Astrocyte (in vitro differentiated cells and primary cell): ENCODE measurements at regions not wholly inside any gene's neighbourhood (a gene's known extent, or its start where the extent isn't known, plus 50 kb on each side); places are given as distances from the start of the nearest gene placed in this dataset.

Experiments
- DNase-seq: peaks from one replicate; pipeline ENCODE4 v3.0.0-alpha.2; 2010; ENCODE audit warnings: low read depth
- FAIRE-seq: peaks from 2 replicates; lab custom pipeline; 2011; peaks lifted over from hg19 to GRCh38; lab: Jason Lieb, UNC
- H2AFZ ChIP-seq: 2 replicates; pipeline ENCODE4 v1.6.0; 2012; ENCODE audit warnings: low read depth, low read length, inconsistent platforms
- H3K27ac ChIP-seq: 2 replicates; pipeline ENCODE4 v1.5.1; 2011; ENCODE audit warnings: low read depth, low read length, inconsistent platforms
- H3K27me3 ChIP-seq: 2 replicates; pipeline ENCODE4 v1.6.0; 2011; ENCODE audit warnings: low read length, inconsistent platforms; ENCODE audit not compliant: insufficient read depth
- H3K36me3 ChIP-seq: 2 replicates; pipeline ENCODE4 v1.5.1; 2011; ENCODE audit warnings: low read length, inconsistent platforms; ENCODE audit not compliant: insufficient read depth
- H3K4me1 ChIP-seq: 2 replicates; pipeline ENCODE4 v1.5.1; 2011; ENCODE audit warnings: low read length, inconsistent platforms; ENCODE audit not compliant: insufficient read depth
- H3K4me2 ChIP-seq: 2 replicates; pipeline ENCODE4 v1.6.0; 2012; ENCODE audit warnings: low read length, inconsistent platforms
- H3K4me3 ChIP-seq: 2 replicates; pipeline ENCODE4 v1.5.1; 2011; ENCODE audit warnings: low read depth, mild to moderate bottlenecking, low read length, inconsistent platforms; ENCODE audit not compliant: insufficient read depth
- H3K79me2 ChIP-seq: 2 replicates; pipeline ENCODE4 v1.6.0; 2012; ENCODE audit warnings: mild to moderate bottlenecking, low read length, inconsistent platforms; ENCODE audit not compliant: insufficient read depth
- H3K9ac ChIP-seq: 2 replicates; pipeline ENCODE4 v1.6.0; 2012; ENCODE audit warnings: mild to moderate bottlenecking, low read length, inconsistent platforms
- H3K9me3 ChIP-seq: 2 replicates; pipeline ENCODE4 v1.5.1; 2012; ENCODE audit warnings: low read depth, mild to moderate bottlenecking, low read length, inconsistent platforms; ENCODE audit not compliant: insufficient read depth
- H4K20me1 ChIP-seq: 2 replicates; pipeline ENCODE4 v1.6.0; 2012; ENCODE audit warnings: low read length, inconsistent platforms; ENCODE audit not compliant: insufficient read depth
- H3K27ac Mint-ChIP-seq: one replicate; pipeline ENCODE4 v1.8.0; 2021; ENCODE audit warnings: mild to moderate bottlenecking, mixed read lengths; ENCODE audit not compliant: unreplicated experiment
- H3K27me3 Mint-ChIP-seq: one replicate; pipeline ENCODE4 v1.8.0; 2021; ENCODE audit warnings: low read depth, mixed read lengths; ENCODE audit not compliant: unreplicated experiment
- H3K36me3 Mint-ChIP-seq: one replicate; pipeline ENCODE4 v1.8.0; 2021; ENCODE audit warnings: low read depth, mixed read lengths; ENCODE audit not compliant: unreplicated experiment
- H3K4me1 Mint-ChIP-seq: one replicate; pipeline ENCODE4 v1.8.0; 2021; ENCODE audit warnings: low read depth, mixed read lengths; ENCODE audit not compliant: unreplicated experiment
- H3K4me3 Mint-ChIP-seq: one replicate; pipeline ENCODE4 v1.8.0; 2021; ENCODE audit warnings: mild to moderate bottlenecking, moderate library complexity, mixed read lengths; ENCODE audit not compliant: unreplicated experiment
- H3K9me3 Mint-ChIP-seq: one replicate; pipeline ENCODE4 v1.8.0; 2021; ENCODE audit warnings: mild to moderate bottlenecking, mixed read lengths; ENCODE audit not compliant: unreplicated experiment
- EZH2 ChIP-seq: IDR thresholded peaks from 2 replicates; pipeline ENCODE4 v1.6.1; 2012; ENCODE audit warnings: mild to moderate bottlenecking, low read length, inconsistent platforms; ENCODE audit not compliant: insufficient read depth
- TF ChIP-seq, protein P1 (sequence below): IDR thresholded peaks from 2 replicates; pipeline ENCODE4 v1.5.1; 2011; ENCODE audit warnings: low read depth, mild to moderate bottlenecking, inconsistent platforms, low read length, moderate library complexity; ENCODE audit not compliant: insufficient read depth

DNA sequence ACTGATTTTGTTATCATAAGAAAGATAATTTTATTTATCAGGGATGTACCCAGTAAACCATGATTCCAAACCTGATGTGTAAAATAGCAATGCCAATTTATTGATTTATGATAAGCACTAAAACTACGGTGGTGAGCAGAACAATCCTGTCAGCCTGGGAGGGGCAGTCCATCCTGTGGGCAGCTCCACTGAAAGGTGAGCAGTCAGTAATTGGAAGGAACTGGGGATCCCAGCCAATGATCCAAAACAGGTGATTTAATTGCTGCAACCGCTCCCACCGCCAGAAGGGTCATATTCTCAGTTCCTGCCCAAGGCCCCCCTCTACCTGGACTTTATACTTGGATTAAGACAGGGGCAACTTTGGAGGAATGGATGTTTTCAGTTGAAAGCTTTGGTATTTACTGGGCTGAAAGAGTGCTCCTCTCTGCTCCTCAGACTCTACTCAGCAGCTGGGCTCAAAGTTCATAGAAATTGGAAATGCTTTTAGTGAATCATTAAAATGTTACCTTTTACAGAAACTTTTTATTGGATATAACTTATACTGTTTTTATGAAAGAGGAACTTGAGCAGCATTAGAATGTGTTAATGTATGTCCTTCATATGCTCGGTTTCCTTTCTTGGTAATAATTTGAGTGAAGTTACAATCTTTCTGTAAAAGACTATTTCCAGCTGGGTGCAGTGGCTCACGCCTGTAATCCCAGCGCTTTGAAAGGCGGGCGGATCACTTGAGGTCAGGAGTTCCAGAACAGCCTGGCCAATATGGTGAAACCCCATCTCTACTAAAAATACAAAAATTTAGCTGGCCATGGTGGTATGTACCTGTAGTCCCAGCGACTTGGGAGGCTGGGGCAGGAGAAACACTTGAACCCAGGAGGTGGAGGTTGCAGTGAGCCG lies 198.6 kb upstream of the IL12A start:
- no peak overlapping the region for H3K27ac ChIP-seq
- no peak overlapping the region for H3K4me2 ChIP-seq
- no peak overlapping the region for H3K4me3 Mint-ChIP-seq
- FAIRE-seq: no peak
- H3K9me3 ChIP-seq: no peaks in the 10 kb centered on the region
- H3K36me3 Mint-ChIP-seq: peaks cover 8% of the 10 kb centered on the region
- H3K36me3 ChIP-seq: no peaks in the 10 kb centered on the region
- no peak for DNase-seq
- H2AFZ ChIP-seq: no peak overlapping the region
- H3K27me3 ChIP-seq: no peaks in the 10 kb centered on the region
- H3K79me2 ChIP-seq: peaks cover 96% of the 10 kb centered on the region
- peaks cover 2% of the 10 kb centered on the region for H3K9me3 Mint-ChIP-seq
- TF ChIP-seq, protein P1, sequence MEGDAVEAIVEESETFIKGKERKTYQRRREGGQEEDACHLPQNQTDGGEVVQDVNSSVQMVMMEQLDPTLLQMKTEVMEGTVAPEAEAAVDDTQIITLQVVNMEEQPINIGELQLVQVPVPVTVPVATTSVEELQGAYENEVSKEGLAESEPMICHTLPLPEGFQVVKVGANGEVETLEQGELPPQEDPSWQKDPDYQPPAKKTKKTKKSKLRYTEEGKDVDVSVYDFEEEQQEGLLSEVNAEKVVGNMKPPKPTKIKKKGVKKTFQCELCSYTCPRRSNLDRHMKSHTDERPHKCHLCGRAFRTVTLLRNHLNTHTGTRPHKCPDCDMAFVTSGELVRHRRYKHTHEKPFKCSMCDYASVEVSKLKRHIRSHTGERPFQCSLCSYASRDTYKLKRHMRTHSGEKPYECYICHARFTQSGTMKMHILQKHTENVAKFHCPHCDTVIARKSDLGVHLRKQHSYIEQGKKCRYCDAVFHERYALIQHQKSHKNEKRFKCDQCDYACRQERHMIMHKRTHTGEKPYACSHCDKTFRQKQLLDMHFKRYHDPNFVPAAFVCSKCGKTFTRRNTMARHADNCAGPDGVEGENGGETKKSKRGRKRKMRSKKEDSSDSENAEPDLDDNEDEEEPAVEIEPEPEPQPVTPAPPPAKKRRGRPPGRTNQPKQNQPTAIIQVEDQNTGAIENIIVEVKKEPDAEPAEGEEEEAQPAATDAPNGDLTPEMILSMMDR: no peak
- TF ChIP-seq EZH2: no peak
- no peaks in the 10 kb centered on the region for H3K27me3 Mint-ChIP-seq
- H3K4me1 Mint-ChIP-seq: peaks cover 59% of the 10 kb centered on the region
- H3K4me3 ChIP-seq: no peak overlapping the region
- H3K9ac ChIP-seq: no peak overlapping the region
- peak overlapping the region; percentile 44 for H3K27ac Mint-ChIP-seq
- H4K20me1 ChIP-seq: peaks cover 38% of the 10 kb centered on the region
- peaks cover 36% of the 10 kb centered on the region for H3K4me1 ChIP-seq

DNA sequence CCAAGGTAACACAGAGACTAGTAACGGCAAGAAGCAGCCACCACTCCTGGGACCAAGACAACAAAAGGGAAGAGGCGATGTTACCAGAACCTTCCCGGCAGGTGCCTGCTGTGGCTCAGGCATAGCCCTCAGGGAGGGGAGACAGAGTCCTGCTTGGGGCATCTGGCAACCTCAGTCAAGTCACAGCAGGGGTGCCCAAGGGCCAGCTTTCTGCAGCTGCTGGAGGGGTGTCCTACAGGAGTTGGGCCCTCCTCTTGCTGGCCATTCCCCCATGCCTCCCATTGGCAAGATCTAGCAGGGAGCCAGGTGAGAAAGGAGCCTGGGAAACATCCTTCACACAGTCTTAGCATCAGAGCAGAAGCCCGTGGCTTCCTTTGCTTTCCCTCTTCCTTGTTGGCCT lies 197.3 kb upstream of the IL12A start:
- Mint-ChIP-seq H3K4me3 (no peak overlapping the region), H3K4me1 (peaks cover 59% of the 10 kb centered on the region), H3K27ac (no peak overlapping the region), H3K36me3 (peaks cover 8% of the 10 kb centered on the region), H3K9me3 (peaks cover 2% of the 10 kb centered on the region), H3K27me3 (no peaks in the 10 kb centered on the region)
- no peak for FAIRE-seq
- Histone ChIP-seq H3K36me3 (no peaks in the 10 kb centered on the region), H2AFZ (no peak overlapping the region), H4K20me1 (peaks cover 51% of the 10 kb centered on the region), H3K4me1 (peaks cover 35% of the 10 kb centered on the region), H3K4me3 (no peak overlapping the region), H3K9ac (no peak overlapping the region), H3K9me3 (no peaks in the 10 kb centered on the region), H3K27me3 (no peaks in the 10 kb centered on the region), H3K79me2 (peaks cover 96% of the 10 kb centered on the region), H3K4me2 (no peak overlapping the region), H3K27ac (no peak overlapping the region)
- TF ChIP-seq, protein P1: no peak
- TF ChIP-seq EZH2: no peak
- no peak for DNase-seq

DNA sequence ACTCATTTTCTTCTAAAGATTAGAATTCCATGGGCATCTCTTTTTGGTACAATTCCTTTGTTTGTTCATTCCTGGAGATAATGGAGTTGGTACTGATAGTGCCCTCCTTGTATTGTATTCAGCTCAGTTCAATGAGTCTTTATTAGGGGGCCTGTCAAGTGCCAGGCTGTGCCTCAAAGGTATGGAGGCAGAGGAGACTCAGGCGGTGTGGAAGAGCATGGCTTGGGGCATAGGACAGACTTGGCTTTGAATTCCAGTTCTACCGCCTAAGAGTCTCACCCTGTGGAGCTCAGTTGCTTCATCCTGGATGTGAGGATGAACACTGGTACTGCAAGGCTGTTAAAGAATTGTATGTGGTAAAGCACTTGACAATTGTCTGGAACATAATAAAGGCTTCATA lies 196.6 kb upstream of the IL12A start:
- Histone ChIP-seq H3K27ac (no peak overlapping the region), H3K36me3 (no peaks in the 10 kb centered on the region), H3K4me3 (no peak overlapping the region), H4K20me1 (peaks cover 53% of the 10 kb centered on the region), H2AFZ (no peak overlapping the region), H3K9me3 (no peaks in the 10 kb centered on the region), H3K9ac (no peak overlapping the region), H3K4me2 (no peak overlapping the region), H3K79me2 (peaks cover 93% of the 10 kb centered on the region), H3K27me3 (no peaks in the 10 kb centered on the region), H3K4me1 (peaks cover 35% of the 10 kb centered on the region)
- no peak for FAIRE-seq
- H3K4me3 Mint-ChIP-seq: no peak overlapping the region
- peaks cover 2% of the 10 kb centered on the region for H3K9me3 Mint-ChIP-seq
- H3K4me1 Mint-ChIP-seq: peaks cover 58% of the 10 kb centered on the region
- H3K27ac Mint-ChIP-seq: no peak overlapping the region
- H3K27me3 Mint-ChIP-seq: no peaks in the 10 kb centered on the region
- DNase-seq: no peak
- no peak for TF ChIP-seq EZH2
- TF ChIP-seq, protein P1: no peak
- H3K36me3 Mint-ChIP-seq: peaks cover 8% of the 10 kb centered on the region
